ENCODE measurements at regions not wholly inside any gene's neighbourhood (a gene's known extent, or its start where the extent isn't known, plus 50 kb on each side); places are given as distances from the start of the nearest gene placed in this dataset.
"Not testable (repeated sequence)": the region's sequence is repeated elsewhere in the genome, so short reads cannot be mapped to it uniquely, and the experiment has no call there.

DNA sequence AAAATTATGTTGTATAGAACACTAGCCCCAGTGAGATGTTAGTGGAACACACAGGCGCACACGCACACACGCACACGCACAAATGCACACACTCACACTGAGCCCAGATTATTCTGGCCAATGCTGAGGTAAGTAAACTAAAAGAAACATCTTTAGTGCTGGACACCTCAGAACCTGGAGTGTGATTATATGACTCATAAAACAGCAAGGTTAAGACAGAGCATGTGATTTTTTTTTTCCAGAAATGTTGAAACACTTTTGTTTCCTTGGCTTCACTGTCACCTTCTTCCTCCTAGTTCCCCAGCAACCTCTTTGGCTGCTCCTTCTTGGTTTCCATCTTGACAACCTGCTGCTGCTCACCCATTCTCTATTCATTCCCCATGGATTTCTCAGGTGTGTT, 141.0 kb upstream of the ALG10B start:
- Mint-ChIP-seq H3K27ac (no peak overlapping the region), H3K4me1 (no peaks in the 10 kb centered on the region), H3K27me3 (ENCODE audit: low read depth) (no peaks in the 10 kb centered on the region; the same call in 1 of the 2 replicates), H3K4me3 (no peak overlapping the region), H3K9me3 (peaks cover 89 to 90% of the 10 kb centered on the region in 2 experiments), H3K36me3 (ENCODE audit: insufficient read depth in 1 of 3, low read depth in 3 of 3) (peaks cover 0 to 36% (median 7%) of the 10 kb centered on the region in 3 experiments; a peak in 5 of 7 replicates)
- H3K4ac ChIP-seq (ENCODE audit: low read depth, low read length), result no peak overlapping the region
- no peaks in the 10 kb centered on the region for H4K20me1 ChIP-seq (ENCODE audit: control insufficient read depth, insufficient read depth, insufficient read length)
- H2BK20ac ChIP-seq (ENCODE audit: low read depth, low read length, poor library complexity, severe bottlenecking), result no peak overlapping the region
- no peak overlapping the region for H2BK15ac ChIP-seq (ENCODE audit: low read depth, low read length)
- no peaks in the 10 kb centered on the region for H3K79me2 ChIP-seq (ENCODE audit: insufficient read depth, low read length)
- no peak overlapping the region for H3K14ac ChIP-seq (ENCODE audit: insufficient read depth, low read length)
- no peaks in the 10 kb centered on the region for H3K23me2 ChIP-seq (ENCODE audit: insufficient read length, low read depth, low read length, poor library complexity, severe bottlenecking)
- no peak overlapping the region for H3T11ph ChIP-seq (ENCODE audit: low read length)
- H3K27me3 ChIP-seq (ENCODE audit: insufficient read depth, low read length), result no peaks in the 10 kb centered on the region
- H2AFZ ChIP-seq (ENCODE audit: low read length), result no peak overlapping the region
- H3K18ac ChIP-seq (ENCODE audit: insufficient read length, low read depth, low read length), result no peak overlapping the region
- H2BK5ac ChIP-seq (ENCODE audit: insufficient read length, low read length), result no peak overlapping the region
- no peak overlapping the region for H4K91ac ChIP-seq (ENCODE audit: insufficient read length, low read depth, low read length)
- H3K56ac ChIP-seq (ENCODE audit: insufficient read length, low read depth, low read length), result no peak overlapping the region
- TF ChIP-seq, protein P1, sequence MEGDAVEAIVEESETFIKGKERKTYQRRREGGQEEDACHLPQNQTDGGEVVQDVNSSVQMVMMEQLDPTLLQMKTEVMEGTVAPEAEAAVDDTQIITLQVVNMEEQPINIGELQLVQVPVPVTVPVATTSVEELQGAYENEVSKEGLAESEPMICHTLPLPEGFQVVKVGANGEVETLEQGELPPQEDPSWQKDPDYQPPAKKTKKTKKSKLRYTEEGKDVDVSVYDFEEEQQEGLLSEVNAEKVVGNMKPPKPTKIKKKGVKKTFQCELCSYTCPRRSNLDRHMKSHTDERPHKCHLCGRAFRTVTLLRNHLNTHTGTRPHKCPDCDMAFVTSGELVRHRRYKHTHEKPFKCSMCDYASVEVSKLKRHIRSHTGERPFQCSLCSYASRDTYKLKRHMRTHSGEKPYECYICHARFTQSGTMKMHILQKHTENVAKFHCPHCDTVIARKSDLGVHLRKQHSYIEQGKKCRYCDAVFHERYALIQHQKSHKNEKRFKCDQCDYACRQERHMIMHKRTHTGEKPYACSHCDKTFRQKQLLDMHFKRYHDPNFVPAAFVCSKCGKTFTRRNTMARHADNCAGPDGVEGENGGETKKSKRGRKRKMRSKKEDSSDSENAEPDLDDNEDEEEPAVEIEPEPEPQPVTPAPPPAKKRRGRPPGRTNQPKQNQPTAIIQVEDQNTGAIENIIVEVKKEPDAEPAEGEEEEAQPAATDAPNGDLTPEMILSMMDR (conservative IDR thresholded peaks at IDR 0.05), result no peak
- H2AK5ac ChIP-seq (ENCODE audit: insufficient read length, low read length), result no peak overlapping the region
- no CpG with 5 or more reads among the region's 4 CpGs for WGBS (ENCODE audit: extremely low coverage, insufficient read length, low lambda C conversion rate)
- no peak overlapping the region for H2BK12ac ChIP-seq (ENCODE audit: insufficient read length, low read depth, low read length)
- no peak for DNase-seq
- no peaks in the 10 kb centered on the region for H3K4me1 ChIP-seq (ENCODE audit: insufficient read depth, low read length)
- H3K27ac ChIP-seq (ENCODE audit: insufficient read length, low read depth, low read length), result no peak overlapping the region
- no peak overlapping the region for H4K5ac ChIP-seq (ENCODE audit: insufficient read length, low read depth, low read length)
- peaks cover 63% of the 10 kb centered on the region for H3K9me3 ChIP-seq (ENCODE audit: control insufficient read depth, low read depth, low read length)
- H3K4me2 ChIP-seq (ENCODE audit: insufficient read depth, insufficient read length, low read length), result no peak overlapping the region
- no peaks in the 10 kb centered on the region for H3K79me1 ChIP-seq (ENCODE audit: insufficient read depth, low read depth, low read length, poor library complexity, severe bottlenecking)
- no peak overlapping the region for H4K8ac ChIP-seq (replicated peaks; ENCODE audit: insufficient read length, low read depth, low read length)
- H3K9ac ChIP-seq (ENCODE audit: extremely low read depth, insufficient read length, low read length), result no peak overlapping the region
- no peak overlapping the region for H2BK120ac ChIP-seq (ENCODE audit: low read depth, low read length, poor library complexity, severe bottlenecking)
- no peak overlapping the region for H3K23ac ChIP-seq (ENCODE audit: insufficient read length, low read depth, low read length)

DNA sequence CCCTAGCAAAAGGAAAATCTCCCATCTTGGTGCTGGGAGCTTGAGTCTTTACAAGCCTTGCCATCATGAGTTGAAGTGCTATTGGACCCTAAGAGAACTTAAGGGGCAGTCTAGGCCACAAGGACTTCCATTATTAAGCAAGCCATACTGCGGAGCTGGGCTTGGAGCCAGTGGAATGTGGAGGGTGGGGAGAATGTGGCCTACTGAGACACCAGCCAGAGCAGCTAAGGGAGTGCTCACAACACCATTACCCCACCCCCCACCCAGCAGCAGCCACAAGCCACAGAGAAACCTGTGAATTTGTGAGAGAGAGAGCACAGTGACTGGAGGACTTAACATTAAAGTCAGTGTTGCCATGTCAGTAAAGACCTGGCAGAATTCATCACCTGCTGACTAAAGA, 133.0 kb upstream of the ALG10B start:
- not testable (repeated sequence) for H2AK5ac ChIP-seq (ENCODE audit: insufficient read length, low read length); H2BK15ac ChIP-seq (ENCODE audit: low read depth, low read length); H3K23ac ChIP-seq (ENCODE audit: insufficient read length, low read depth, low read length); H2BK5ac ChIP-seq (ENCODE audit: insufficient read length, low read length); H2BK12ac ChIP-seq (ENCODE audit: insufficient read length, low read depth, low read length); H2BK20ac ChIP-seq (ENCODE audit: low read depth, low read length, poor library complexity, severe bottlenecking); H2AFZ ChIP-seq (ENCODE audit: low read length); H3K4me2 ChIP-seq (ENCODE audit: insufficient read depth, insufficient read length, low read length); H3K79me1 ChIP-seq (ENCODE audit: insufficient read depth, low read depth, low read length, poor library complexity, severe bottlenecking); H4K5ac ChIP-seq (ENCODE audit: insufficient read length, low read depth, low read length); H4K91ac ChIP-seq (ENCODE audit: insufficient read length, low read depth, low read length); H4K8ac ChIP-seq (replicated peaks; ENCODE audit: insufficient read length, low read depth, low read length); H3K14ac ChIP-seq (ENCODE audit: insufficient read depth, low read length); H3K27ac Mint-ChIP-seq; H4K20me1 ChIP-seq (ENCODE audit: control insufficient read depth, insufficient read depth, insufficient read length); H3K56ac ChIP-seq (ENCODE audit: insufficient read length, low read depth, low read length); H3K4ac ChIP-seq (ENCODE audit: low read depth, low read length); H3K4me3 Mint-ChIP-seq; H3K9ac ChIP-seq (ENCODE audit: extremely low read depth, insufficient read length, low read length); H3K18ac ChIP-seq (ENCODE audit: insufficient read length, low read depth, low read length); H3T11ph ChIP-seq (ENCODE audit: low read length); DNase-seq; H3K27me3 ChIP-seq (ENCODE audit: insufficient read depth, low read length); H3K4me1 ChIP-seq (ENCODE audit: insufficient read depth, low read length); H3K27me3 Mint-ChIP-seq (ENCODE audit: low read depth); H2BK120ac ChIP-seq (ENCODE audit: low read depth, low read length, poor library complexity, severe bottlenecking); H3K79me2 ChIP-seq (ENCODE audit: insufficient read depth, low read length); H3K27ac ChIP-seq (ENCODE audit: insufficient read length, low read depth, low read length); H3K4me1 Mint-ChIP-seq; H3K23me2 ChIP-seq (ENCODE audit: insufficient read length, low read depth, low read length, poor library complexity, severe bottlenecking)
- peaks cover 4 to 15% (median 6%) of the 10 kb centered on the region in 3 experiments; a peak in 5 of 7 replicates for H3K36me3 Mint-ChIP-seq (ENCODE audit: insufficient read depth in 1 of 3, low read depth in 3 of 3)
- peaks cover 74% of the 10 kb centered on the region in 2 experiments for H3K9me3 Mint-ChIP-seq
- peaks cover 31% of the 10 kb centered on the region for H3K9me3 ChIP-seq (ENCODE audit: control insufficient read depth, low read depth, low read length)
- no CpG with 5 or more reads among the region's 1 CpG for WGBS (ENCODE audit: extremely low coverage, insufficient read length, low lambda C conversion rate)
